GM12891 (cell line): ENCODE measurements at regions not wholly inside any gene's neighbourhood (a gene's known extent, or its start where the extent isn't known, plus 50 kb on each side); places are given as distances from the start of the nearest gene placed in this dataset.

Experiments
- POLR2A ChIP-seq: IDR thresholded peaks from 2 replicates; pipeline ENCODE4 v1.6.1; 2011; ENCODE audit warnings: low read depth, low read length, control low read depth
- POLR2AphosphoS5 ChIP-seq: IDR thresholded peaks from 2 replicates; pipeline ENCODE4 v1.6.1; 2011; ENCODE audit warnings: low read depth, low read length, control low read depth
- TAF1 ChIP-seq: IDR thresholded peaks from 2 replicates; pipeline ENCODE4 v1.6.1; 2011; ENCODE audit warnings: low read depth, low read length, control low read depth

- TF ChIP-seq POLR2A: no peak
- TF ChIP-seq TAF1: no peak
- TF ChIP-seq POLR2AphosphoS5: no peak
These were observed 189.2 kb upstream of the THRB start for GRCh38 chr3:24683633-24684384.
